Progenitor cell of endocrine pancreas (in vitro differentiated cells): ENCODE measurements at regions not wholly inside any gene's neighbourhood (a gene's known extent, or its start where the extent isn't known, plus 50 kb on each side); places are given as distances from the start of the nearest gene placed in this dataset.

Experiments used
- DNase-seq: peaks from one replicate; pipeline ENCODE4 v3.0.0; 2021; ENCODE audit warnings: low spot score; ENCODE audit not compliant: unreplicated experiment
- H3K27ac Mint-ChIP-seq: 2 replicates; pipeline ENCODE4 v1.8.0; 2021; ENCODE audit warnings: mild to moderate bottlenecking, moderate library complexity, mixed read lengths
- H3K27me3 Mint-ChIP-seq: 2 replicates; pipeline ENCODE4 v1.8.0; 2021; ENCODE audit warnings: mixed read lengths
- H3K36me3 Mint-ChIP-seq: 2 replicates; pipeline ENCODE4 v1.8.0; 2022; ENCODE audit warnings: mixed read lengths; ENCODE audit not compliant: insufficient read depth
- H3K4me1 Mint-ChIP-seq: 2 replicates; pipeline ENCODE4 v1.8.0; 2021; ENCODE audit warnings: low read depth, mixed read lengths
- H3K4me3 Mint-ChIP-seq: 2 replicates; pipeline ENCODE4 v1.8.0; 2021; ENCODE audit warnings: low read depth, mild to moderate bottlenecking, moderate library complexity, mixed read lengths
- H3K9me3 Mint-ChIP-seq: 2 replicates; pipeline ENCODE4 v1.8.0; 2021; ENCODE audit warnings: low read depth, mixed read lengths
- CTCF ChIP-seq: fragments of 200-600 bp; sonication (generic); IDR thresholded peaks from one replicate; pipeline ENCODE4 v1.5.0; 2021; ENCODE audit warnings: antibody characterized with exemption, mild to moderate bottlenecking; ENCODE audit not compliant: unreplicated experiment

- Mint-ChIP-seq H3K4me3 (no peak overlapping the region), H3K27ac (no peak overlapping the region), H3K9me3 (peaks cover 16% of the 10 kb centered on the region), H3K36me3 (no peaks in the 10 kb centered on the region), H3K4me1 (no peaks in the 10 kb centered on the region), H3K27me3 (no peaks in the 10 kb centered on the region)
- no peak for DNase-seq
- no peak for TF ChIP-seq CTCF
Measured at GRCh38 chr9:27784847-27785713, 211.8 kb upstream of the C9orf72 start.

- H3K4me1 Mint-ChIP-seq = no peaks in the 10 kb centered on the region
- H3K27ac Mint-ChIP-seq = no peak overlapping the region
- H3K36me3 Mint-ChIP-seq = no peaks in the 10 kb centered on the region
- H3K27me3 Mint-ChIP-seq = no peaks in the 10 kb centered on the region
- peaks cover 15% of the 10 kb centered on the region for H3K9me3 Mint-ChIP-seq
- no peak for TF ChIP-seq CTCF
- no peak for DNase-seq
- H3K4me3 Mint-ChIP-seq = no peak overlapping the region
Measured at GRCh38 chr9:27785714-27786100, 212.4 kb upstream of the C9orf72 start.

GRCh38 chr9:27787891-27788290 is 214.6 kb upstream of the C9orf72 start:
- Mint-ChIP-seq H3K27me3 (no peaks in the 10 kb centered on the region), H3K9me3 (peaks cover 13% of the 10 kb centered on the region)
- DNase-seq = no peak

GRCh38 chr9:27791311-27791710 is 218.0 kb upstream of the C9orf72 start:
- H3K4me1 Mint-ChIP-seq = no peaks in the 10 kb centered on the region
- DNase-seq = no peak
- peaks cover 13% of the 10 kb centered on the region for H3K9me3 Mint-ChIP-seq
- H3K27me3 Mint-ChIP-seq = no peaks in the 10 kb centered on the region
- H3K4me3 Mint-ChIP-seq = no peak overlapping the region
- TF ChIP-seq CTCF = no peak
- H3K27ac Mint-ChIP-seq = no peak overlapping the region
- H3K36me3 Mint-ChIP-seq = no peaks in the 10 kb centered on the region

More at GRCh38 chr9:27787891-27788290, 214.6 kb upstream of the C9orf72 start:
- Mint-ChIP-seq H3K36me3 (no peaks in the 10 kb centered on the region), H3K27ac (no peak overlapping the region), H3K4me3 (no peak overlapping the region), H3K4me1 (no peaks in the 10 kb centered on the region)
- TF ChIP-seq CTCF = no peak

- no peak for TF ChIP-seq CTCF
- H3K4me1 Mint-ChIP-seq = no peaks in the 10 kb centered on the region
- DNase-seq = no peak
- H3K9me3 Mint-ChIP-seq = peaks cover 7% of the 10 kb centered on the region
- H3K36me3 Mint-ChIP-seq = no peaks in the 10 kb centered on the region
- no peaks in the 10 kb centered on the region for H3K27me3 Mint-ChIP-seq
- no peak overlapping the region for H3K4me3 Mint-ChIP-seq
- no peak overlapping the region for H3K27ac Mint-ChIP-seq
Measured at GRCh38 chr9:27792971-27793689, 219.8 kb upstream of the C9orf72 start.
